ENCODE measurements at regions not wholly inside any gene's neighbourhood (a gene's known extent, or its start where the extent isn't known, plus 50 kb on each side); places are given as distances from the start of the nearest gene placed in this dataset.

DNA sequence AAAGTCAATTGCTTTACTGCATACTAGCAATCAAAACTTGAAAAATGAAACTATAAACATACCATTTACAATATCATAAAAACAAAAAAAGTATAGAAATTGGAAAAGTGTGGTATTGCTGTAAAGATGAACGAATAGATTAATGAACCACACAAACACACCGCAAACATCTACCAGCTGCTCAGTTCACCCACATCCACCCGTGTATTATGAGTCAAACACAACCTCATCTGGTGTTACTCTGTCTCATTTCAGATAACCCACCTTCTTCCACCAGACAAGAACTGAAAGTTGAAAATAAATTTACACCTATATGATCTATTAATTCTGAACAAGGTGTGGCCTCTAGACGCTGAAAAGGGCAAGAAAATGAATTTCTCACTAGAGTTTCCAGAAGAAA lies 53.3 kb downstream of the BLID start:
- Histone ChIP-seq H3K36me3 (replicated peaks; ENCODE audit: insufficient read depth, low read depth) (no peaks in the 10 kb centered on the region), H2AFZ (no peak overlapping the region), H3K4me1 (ENCODE audit: insufficient read depth) (no peaks in the 10 kb centered on the region), H3K27me3 (no peaks in the 10 kb centered on the region), H3K9me3 (ENCODE audit: low read depth) (peaks cover 12% of the 10 kb centered on the region), H3K9me2 (replicated peaks; ENCODE audit: insufficient read depth) (no peaks in the 10 kb centered on the region), H3K4me2 (no peak overlapping the region), H4K20me1 (ENCODE audit: insufficient read depth, poor library complexity, severe bottlenecking) (no peaks in the 10 kb centered on the region), H3K4me3 (no peak overlapping the region), H3K79me2 (no peaks in the 10 kb centered on the region), H3K27ac (no peak overlapping the region)
- TF ChIP-seq EZH2 (IDR thresholded peaks at IDR 0.05; ENCODE audit: borderline replicate concordance) (no peak), EZH2phosphoT487 (IDR thresholded peaks at IDR 0.05; ENCODE audit: low read depth, severe bottlenecking, unreplicated experiment) (no peak)
- TF ChIP-seq, protein P1, sequence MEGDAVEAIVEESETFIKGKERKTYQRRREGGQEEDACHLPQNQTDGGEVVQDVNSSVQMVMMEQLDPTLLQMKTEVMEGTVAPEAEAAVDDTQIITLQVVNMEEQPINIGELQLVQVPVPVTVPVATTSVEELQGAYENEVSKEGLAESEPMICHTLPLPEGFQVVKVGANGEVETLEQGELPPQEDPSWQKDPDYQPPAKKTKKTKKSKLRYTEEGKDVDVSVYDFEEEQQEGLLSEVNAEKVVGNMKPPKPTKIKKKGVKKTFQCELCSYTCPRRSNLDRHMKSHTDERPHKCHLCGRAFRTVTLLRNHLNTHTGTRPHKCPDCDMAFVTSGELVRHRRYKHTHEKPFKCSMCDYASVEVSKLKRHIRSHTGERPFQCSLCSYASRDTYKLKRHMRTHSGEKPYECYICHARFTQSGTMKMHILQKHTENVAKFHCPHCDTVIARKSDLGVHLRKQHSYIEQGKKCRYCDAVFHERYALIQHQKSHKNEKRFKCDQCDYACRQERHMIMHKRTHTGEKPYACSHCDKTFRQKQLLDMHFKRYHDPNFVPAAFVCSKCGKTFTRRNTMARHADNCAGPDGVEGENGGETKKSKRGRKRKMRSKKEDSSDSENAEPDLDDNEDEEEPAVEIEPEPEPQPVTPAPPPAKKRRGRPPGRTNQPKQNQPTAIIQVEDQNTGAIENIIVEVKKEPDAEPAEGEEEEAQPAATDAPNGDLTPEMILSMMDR (IDR thresholded peaks at IDR 0.05; ENCODE audit: poor library complexity) = no peak
- no peak for DNase-seq (ENCODE audit: low spot score)
- WGBS (ENCODE audit: low lambda C conversion rate, missing lambda C conversion rate) = 93% methylated on average over 4 of the region's 4 CpGs

DNA sequence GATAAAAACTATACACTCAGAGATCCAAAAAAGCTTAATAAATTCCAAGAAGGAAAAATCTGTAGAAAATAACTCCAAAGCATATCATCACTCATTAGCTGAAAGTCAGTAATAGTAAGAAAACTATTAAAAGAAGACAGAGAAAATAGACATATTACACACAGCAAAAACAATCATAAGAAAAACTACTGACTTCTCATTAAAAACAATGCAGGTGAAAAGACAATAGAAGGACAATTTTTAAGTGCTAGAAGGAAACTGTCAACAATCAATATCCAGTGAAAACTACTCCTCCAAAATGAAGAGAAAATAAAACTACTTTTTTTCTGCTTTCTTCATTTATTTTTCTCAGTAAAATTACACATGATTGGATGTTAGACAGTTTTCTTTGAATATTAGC lies 56.5 kb downstream of the BLID start:
- TF ChIP-seq EZH2 (IDR thresholded peaks at IDR 0.05; ENCODE audit: borderline replicate concordance) (no peak), EZH2phosphoT487 (IDR thresholded peaks at IDR 0.05; ENCODE audit: low read depth, severe bottlenecking, unreplicated experiment) (no peak)
- TF ChIP-seq, protein P1 (IDR thresholded peaks at IDR 0.05; ENCODE audit: poor library complexity) = no peak
- no peaks in the 10 kb centered on the region for H3K27me3 ChIP-seq
- H3K79me2 ChIP-seq = no peaks in the 10 kb centered on the region
- DNase-seq (ENCODE audit: low spot score) = no peak
- no peaks in the 10 kb centered on the region for H4K20me1 ChIP-seq (ENCODE audit: insufficient read depth, poor library complexity, severe bottlenecking)
- H3K4me3 ChIP-seq = no peak overlapping the region
- no peaks in the 10 kb centered on the region for H3K9me2 ChIP-seq (replicated peaks; ENCODE audit: insufficient read depth)
- H3K36me3 ChIP-seq (replicated peaks; ENCODE audit: insufficient read depth, low read depth) = no peaks in the 10 kb centered on the region
- no peak overlapping the region for H2AFZ ChIP-seq
- no peak overlapping the region for H3K27ac ChIP-seq
- no peaks in the 10 kb centered on the region for H3K4me1 ChIP-seq (ENCODE audit: insufficient read depth)
- H3K4me2 ChIP-seq = no peak overlapping the region
- H3K9me3 ChIP-seq (ENCODE audit: low read depth) = peaks cover 12% of the 10 kb centered on the region

DNA sequence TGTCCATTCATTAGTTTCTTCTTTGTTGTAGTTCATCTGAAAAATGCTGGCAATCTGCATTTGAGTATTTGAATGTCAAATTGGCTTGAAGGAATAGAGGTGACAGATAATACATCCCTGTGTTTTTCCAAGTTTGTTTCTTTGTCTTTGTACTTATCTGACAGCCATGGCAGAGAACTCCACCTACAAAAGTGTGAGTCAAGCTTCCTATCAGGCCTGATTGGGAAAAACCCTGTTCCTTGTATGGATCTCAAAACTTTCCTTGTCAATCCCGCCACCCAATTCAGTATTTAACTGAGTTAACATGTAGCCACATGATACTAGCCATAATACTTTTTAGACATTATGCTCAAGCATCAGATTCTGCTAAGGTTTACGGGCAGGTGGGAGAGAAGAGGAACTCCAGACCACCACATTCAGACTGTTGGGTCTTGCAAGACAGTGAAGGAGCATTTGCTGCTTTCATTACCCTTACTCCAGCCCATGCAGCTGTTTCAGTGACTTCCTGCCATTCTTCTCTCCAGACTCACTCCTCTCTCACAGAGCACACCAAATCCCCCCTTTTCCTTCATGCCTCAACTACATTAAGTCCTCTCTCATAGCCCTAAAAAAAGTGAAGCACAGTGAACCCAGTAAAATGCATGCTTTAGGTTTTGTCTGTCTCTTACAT lies 65.9 kb downstream of the BLID start:
- Histone ChIP-seq H3K9me3 (ENCODE audit: low read depth) (no peaks in the 10 kb centered on the region), H3K9me2 (replicated peaks; ENCODE audit: insufficient read depth) (no peaks in the 10 kb centered on the region), H3K27ac (no peak overlapping the region), H4K20me1 (ENCODE audit: insufficient read depth, poor library complexity, severe bottlenecking) (no peaks in the 10 kb centered on the region), H3K27me3 (peaks cover 2% of the 10 kb centered on the region), H3K36me3 (replicated peaks; ENCODE audit: insufficient read depth, low read depth) (no peaks in the 10 kb centered on the region), H3K4me3 (no peak overlapping the region), H3K4me1 (ENCODE audit: insufficient read depth) (no peaks in the 10 kb centered on the region), H3K4me2 (no peak overlapping the region), H2AFZ (no peak overlapping the region), H3K79me2 (no peaks in the 10 kb centered on the region)
- 91% methylated on average over 2 of the region's 2 CpGs for WGBS (ENCODE audit: low lambda C conversion rate, missing lambda C conversion rate)
- DNase-seq (ENCODE audit: low spot score) = no peak
- TF ChIP-seq EZH2phosphoT487 (IDR thresholded peaks at IDR 0.05; ENCODE audit: low read depth, severe bottlenecking, unreplicated experiment) = no peak
- TF ChIP-seq, protein P1 (IDR thresholded peaks at IDR 0.05; ENCODE audit: poor library complexity) = no peak
- TF ChIP-seq EZH2 (IDR thresholded peaks at IDR 0.05; ENCODE audit: borderline replicate concordance) = no peak

Data from hepatocyte (in vitro differentiated cells).